KMS-11 (cell line): ENCODE measurements at regions not wholly inside any gene's neighbourhood (a gene's known extent, or its start where the extent isn't known, plus 50 kb on each side); places are given as distances from the start of the nearest gene placed in this dataset.
"Not testable (repeated sequence)": the region's sequence is repeated elsewhere in the genome, so short reads cannot be mapped to it uniquely, and the experiment has no call there.

Experiments
- H2AFZ ChIP-seq: fragments of 200-600 bp; sonication (generic); 2 replicates; pipeline ENCODE4 v1.6.1; 2016; ENCODE audit warnings: antibody characterized with exemption, mixed run types, low read depth
- H3K27ac ChIP-seq: fragments of 200-600 bp; sonication (generic); 2 replicates; pipeline ENCODE4 v1.6.1; 2016; ENCODE audit warnings: mild to moderate bottlenecking, mixed run types
- H3K27me3 ChIP-seq: fragments of 200-600 bp; sonication (generic); 2 replicates; pipeline ENCODE4 v1.6.1; 2017; ENCODE audit warnings: mild to moderate bottlenecking, low read depth, mixed run types, moderate library complexity; ENCODE audit not compliant: insufficient read depth
- H3K36me3 ChIP-seq: fragments of 200-600 bp; sonication (generic); 2 replicates; pipeline ENCODE4 v1.6.1; 2017; ENCODE audit warnings: mild to moderate bottlenecking, mixed run types; ENCODE audit not compliant: insufficient read depth
- H3K4me1 ChIP-seq: fragments of 200-600 bp; sonication (generic); 2 replicates; pipeline ENCODE4 v1.6.1; 2016; ENCODE audit warnings: mild to moderate bottlenecking, low read depth, mixed run types; ENCODE audit not compliant: poor library complexity, severe bottlenecking
- H3K4me2 ChIP-seq: fragments of 200-600 bp; sonication (generic); 2 replicates; pipeline ENCODE4 v1.7.0; 2016; ENCODE audit warnings: mild to moderate bottlenecking, mixed run types
- H3K4me3 ChIP-seq: fragments of 200-600 bp; sonication (generic); IDR thresholded peaks from 2 replicates; pipeline ENCODE4 v1.6.1; 2017; ENCODE audit warnings: low read depth, low read length, mixed read lengths; ENCODE audit not compliant: insufficient read depth
- H3K79me2 ChIP-seq: fragments of 200-600 bp; sonication (generic); 2 replicates; pipeline ENCODE4 v1.6.1; 2016; ENCODE audit warnings: low read depth, mixed run types; ENCODE audit not compliant: insufficient read depth
- H3K9ac ChIP-seq: fragments of 200-600 bp; sonication (generic); 2 replicates; pipeline ENCODE4 v1.6.1; 2016; ENCODE audit warnings: mild to moderate bottlenecking, mixed run types
- H4K20me1 ChIP-seq: fragments of 200-600 bp; sonication (generic); 2 replicates; pipeline ENCODE4 v1.6.1; 2016; ENCODE audit warnings: mild to moderate bottlenecking, mixed run types; ENCODE audit not compliant: insufficient read depth
- CTCF ChIP-seq: fragments of 200-600 bp; sonication (generic); conservative IDR thresholded peaks from 2 replicates; pipeline ENCODE4 v1.6.1; 2017; ENCODE audit warnings: low read depth, mild to moderate bottlenecking, antibody characterized with exemption, low read length, moderate library complexity, mixed read lengths

GRCh38 chr20:57815405-57815804, 105.6 kb upstream of the PMEPA1 start:
- H3K9ac ChIP-seq = no peak overlapping the region
- no peaks in the 10 kb centered on the region for H3K36me3 ChIP-seq
- no peak overlapping the region for H2AFZ ChIP-seq
- no peak overlapping the region for H3K27ac ChIP-seq
- H3K79me2 ChIP-seq = no peaks in the 10 kb centered on the region
- H4K20me1 ChIP-seq = no peaks in the 10 kb centered on the region
- H3K27me3 ChIP-seq = peaks cover 10% of the 10 kb centered on the region; the same call in 1 of the 2 replicates
- no peak for TF ChIP-seq CTCF
- H3K4me3 ChIP-seq = no peak overlapping the region
- H3K4me1 ChIP-seq = no peaks in the 10 kb centered on the region
- H3K4me2 ChIP-seq = no peak overlapping the region

GRCh38 chr20:57814529-57814928, 104.7 kb upstream of the PMEPA1 start:
- Histone ChIP-seq H3K36me3 (no peaks in the 10 kb centered on the region), H3K27me3 (peaks cover 13% of the 10 kb centered on the region; the same call in 1 of the 2 replicates), H3K79me2 (no peaks in the 10 kb centered on the region), H3K4me2 (no peak overlapping the region), H2AFZ (no peak overlapping the region), H3K4me1 (no peaks in the 10 kb centered on the region), H4K20me1 (no peaks in the 10 kb centered on the region), H3K27ac (no peak overlapping the region), H3K4me3 (no peak overlapping the region), H3K9ac (no peak overlapping the region)
- TF ChIP-seq CTCF = no peak

- Histone ChIP-seq H3K4me3 (no peak overlapping the region), H3K36me3 (no peaks in the 10 kb centered on the region), H4K20me1 (no peaks in the 10 kb centered on the region), H2AFZ (no peak overlapping the region), H3K4me1 (no peaks in the 10 kb centered on the region), H3K9ac (no peak overlapping the region), H3K4me2 (no peak overlapping the region), H3K27me3 (peaks cover 13% of the 10 kb centered on the region; the same call in 1 of the 2 replicates), H3K27ac (no peak overlapping the region), H3K79me2 (no peaks in the 10 kb centered on the region)
- TF ChIP-seq CTCF = no peak
Observed at GRCh38 chr20:57813509-57814269, 103.9 kb upstream of the PMEPA1 start.

GRCh38 chr20:57812632-57813031, 102.8 kb upstream of the PMEPA1 start:
- not testable (repeated sequence) for H3K79me2 ChIP-seq, H3K27me3 ChIP-seq, H3K4me3 ChIP-seq, H3K36me3 ChIP-seq, H3K4me1 ChIP-seq, H3K27ac ChIP-seq, H2AFZ ChIP-seq, H3K4me2 ChIP-seq, H4K20me1 ChIP-seq, H3K9ac ChIP-seq

GRCh38 chr20:57811374-57812020, 101.7 kb upstream of the PMEPA1 start:
- Histone ChIP-seq H3K79me2 (no peaks in the 10 kb centered on the region), H3K4me2 (no peak overlapping the region), H3K9ac (no peak overlapping the region), H3K4me1 (no peaks in the 10 kb centered on the region), H3K27ac (no peak overlapping the region), H2AFZ (no peak overlapping the region), H3K36me3 (no peaks in the 10 kb centered on the region), H3K4me3 (no peak overlapping the region), H4K20me1 (no peaks in the 10 kb centered on the region), H3K27me3 (peaks cover 8% of the 10 kb centered on the region; the same call in 1 of the 2 replicates)
- TF ChIP-seq CTCF = no peak
